HL-60 (cell line): ENCODE measurements at regions not wholly inside any gene's neighbourhood (a gene's known extent, or its start where the extent isn't known, plus 50 kb on each side); places are given as distances from the start of the nearest gene placed in this dataset.
"Not testable (repeated sequence)": the region's sequence is repeated elsewhere in the genome, so short reads cannot be mapped to it uniquely, and the experiment has no call there.

Source experiments
- POLR2AphosphoS5 ChIP-seq: IDR thresholded peaks from 2 replicates; pipeline ENCODE4 v1.6.1; 2012; ENCODE audit warnings: low read depth
- REST ChIP-seq: IDR thresholded peaks from 2 replicates; pipeline ENCODE4 v1.6.1; 2012; ENCODE audit warnings: low read depth; ENCODE audit not compliant: insufficient replicate concordance
- SPI1 ChIP-seq: IDR thresholded peaks from 2 replicates; pipeline ENCODE4 v1.6.1; 2012; ENCODE audit warnings: low read depth, mild to moderate bottlenecking, borderline replicate concordance
- TF ChIP-seq, protein P1 (sequence below): IDR thresholded peaks from one replicate; pipeline ENCODE4 v1.5.1; 2011; ENCODE audit warnings: low read length, control low read depth, inconsistent platforms; ENCODE audit not compliant: insufficient read depth

DNA sequence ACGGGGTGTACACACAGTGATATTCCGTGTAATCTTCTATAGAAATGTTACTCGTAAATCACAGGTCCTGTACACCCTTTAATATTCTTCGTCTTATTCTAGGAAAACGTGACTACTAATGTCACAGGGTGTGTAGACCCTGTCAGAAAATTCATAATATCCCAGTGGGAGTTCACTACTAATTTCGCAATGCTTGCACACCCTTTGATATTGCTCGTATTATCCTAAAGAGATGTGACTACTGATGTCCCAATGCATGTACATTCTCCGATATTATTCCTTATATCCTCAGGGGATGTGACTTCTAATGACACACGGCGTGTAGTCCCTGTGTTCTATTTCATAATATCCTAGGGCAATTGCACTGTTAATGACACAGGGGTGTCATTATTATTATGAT is 132.7 kb downstream of the ADRA2C start:
- TF ChIP-seq, protein P1, sequence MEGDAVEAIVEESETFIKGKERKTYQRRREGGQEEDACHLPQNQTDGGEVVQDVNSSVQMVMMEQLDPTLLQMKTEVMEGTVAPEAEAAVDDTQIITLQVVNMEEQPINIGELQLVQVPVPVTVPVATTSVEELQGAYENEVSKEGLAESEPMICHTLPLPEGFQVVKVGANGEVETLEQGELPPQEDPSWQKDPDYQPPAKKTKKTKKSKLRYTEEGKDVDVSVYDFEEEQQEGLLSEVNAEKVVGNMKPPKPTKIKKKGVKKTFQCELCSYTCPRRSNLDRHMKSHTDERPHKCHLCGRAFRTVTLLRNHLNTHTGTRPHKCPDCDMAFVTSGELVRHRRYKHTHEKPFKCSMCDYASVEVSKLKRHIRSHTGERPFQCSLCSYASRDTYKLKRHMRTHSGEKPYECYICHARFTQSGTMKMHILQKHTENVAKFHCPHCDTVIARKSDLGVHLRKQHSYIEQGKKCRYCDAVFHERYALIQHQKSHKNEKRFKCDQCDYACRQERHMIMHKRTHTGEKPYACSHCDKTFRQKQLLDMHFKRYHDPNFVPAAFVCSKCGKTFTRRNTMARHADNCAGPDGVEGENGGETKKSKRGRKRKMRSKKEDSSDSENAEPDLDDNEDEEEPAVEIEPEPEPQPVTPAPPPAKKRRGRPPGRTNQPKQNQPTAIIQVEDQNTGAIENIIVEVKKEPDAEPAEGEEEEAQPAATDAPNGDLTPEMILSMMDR = not testable (repeated sequence)
- TF ChIP-seq POLR2AphosphoS5, REST, SPI1: not testable (repeated sequence)
